HG02870 (cell line): ENCODE measurements at regions not wholly inside any gene's neighbourhood (a gene's known extent, or its start where the extent isn't known, plus 50 kb on each side); places are given as distances from the start of the nearest gene placed in this dataset.

Experiments
- ATAC-seq: cut with Tn5 transposase; IDR thresholded peaks from one replicate; pipeline ENCODE4 v1.9.1; 2021; ENCODE audit warnings: mild to moderate bottlenecking, moderate library complexity; ENCODE audit not compliant: unreplicated experiment

- no peak for ATAC-seq
Observed at GRCh38 chr5:21694567-21694966, 1158.6 kb downstream of the CDH12 start.

GRCh38 chr5:21693591-21693990 lies 1159.6 kb downstream of the CDH12 start:
- ATAC-seq = no peak

GRCh38 chr5:21689587-21689986 lies 1163.6 kb downstream of the CDH12 start:
- ATAC-seq = no peak

GRCh38 chr5:21688655-21689054 lies 1164.5 kb downstream of the CDH12 start:
- ATAC-seq = no peak

GRCh38 chr5:21687621-21688020 lies 1165.5 kb downstream of the CDH12 start:
- no peak for ATAC-seq

- ATAC-seq = no peak
Observed at GRCh38 chr5:21686706-21687105, 1166.4 kb downstream of the CDH12 start.

GRCh38 chr5:21685522-21685921 lies 1167.6 kb downstream of the CDH12 start:
- ATAC-seq = no peak

GRCh38 chr5:21684992-21685391 lies 1168.2 kb downstream of the CDH12 start:
- no peak for ATAC-seq

- no peak for ATAC-seq
Observed at GRCh38 chr5:21681911-21682310, 1171.2 kb downstream of the CDH12 start.

- ATAC-seq = no peak
Observed at GRCh38 chr5:21680641-21681040, 1172.5 kb downstream of the CDH12 start.

- ATAC-seq = no peak
Observed at GRCh38 chr5:21680196-21680595, 1172.9 kb downstream of the CDH12 start.

GRCh38 chr5:21678526-21678925 lies 1174.6 kb downstream of the CDH12 start:
- no peak for ATAC-seq

GRCh38 chr5:21672911-21673310 lies 1180.2 kb downstream of the CDH12 start:
- no peak for ATAC-seq

- no peak for ATAC-seq
Observed at GRCh38 chr5:21672360-21672759, 1180.8 kb downstream of the CDH12 start.

- no peak for ATAC-seq
Observed at GRCh38 chr5:21665524-21665923, 1187.6 kb downstream of the CDH12 start.

- no peak for ATAC-seq
Observed at GRCh38 chr5:21663082-21663481, 1190.1 kb downstream of the CDH12 start.

GRCh38 chr5:21661184-21661583 lies 1192.0 kb downstream of the CDH12 start:
- no peak for ATAC-seq

- ATAC-seq = no peak
Observed at GRCh38 chr5:21654556-21654955, 1198.6 kb downstream of the CDH12 start.

GRCh38 chr5:21649969-21650368 lies 1203.2 kb downstream of the CDH12 start:
- no peak for ATAC-seq

- no peak for ATAC-seq
Observed at GRCh38 chr5:21646469-21646868, 1206.7 kb downstream of the CDH12 start.

- no peak for ATAC-seq
Observed at GRCh38 chr5:21644032-21644431, 1209.1 kb downstream of the CDH12 start.

- no peak for ATAC-seq
Observed at GRCh38 chr5:21642312-21642711, 1210.8 kb downstream of the CDH12 start.

- no peak for ATAC-seq
Observed at GRCh38 chr5:21623831-21624230, 1229.3 kb downstream of the CDH12 start.
